Mucosa of descending colon (tissue), 3 donors: ENCODE measurements at regions not wholly inside any gene's neighbourhood (a gene's known extent, or its start where the extent isn't known, plus 50 kb on each side); places are given as distances from the start of the nearest gene placed in this dataset.

Experiments
- ATAC-seq: fragments of 200-7000 bp; cut with Tn5 transposase; one replicate; pipeline ENCODE4 v1.9.1; 2020; ENCODE audit warnings: mild to moderate bottlenecking, moderate library complexity
- DNase-seq, 3 donors: peaks; one replicate each; pipeline ENCODE4 v3.0.0-alpha.2; 2020
- H3K36me3 ChIP-seq: fragments of 200-600 bp; one replicate; pipeline ENCODE4 v1.8.0; 2021; ENCODE audit warnings: low read depth, mild to moderate bottlenecking
- H3K4me1 ChIP-seq: fragments of 200-600 bp; one replicate; pipeline ENCODE4 v1.8.0; 2021; ENCODE audit warnings: low read depth, mild to moderate bottlenecking
- H3K4me3 ChIP-seq: fragments of 200-600 bp; one replicate; pipeline ENCODE4 v1.8.0; 2021; ENCODE audit warnings: mild to moderate bottlenecking
- H3K9me3 ChIP-seq: fragments of 200-600 bp; one replicate; pipeline ENCODE4 v1.8.0; 2021; ENCODE audit warnings: mild to moderate bottlenecking
- intact Hi-C, 2 donors: fragments of 100-400 bp; cut with DNase I in 1 of 2; cut with micrococcal nuclease in 1 of 2; formaldehyde crosslinking; loops; one replicate each; pipeline versions ENCODE4 v1.11.0 to v1.11.1; 2022; cut with DNase I, micrococcal nuclease
- TF ChIP-seq, protein P1 (sequence below): fragments of 200-600 bp; IDR thresholded peaks from one replicate; pipeline ENCODE4 v1.8.0; 2022; ENCODE audit warnings: antibody characterized with exemption, mild to moderate bottlenecking
- donor health status: DM: no; HTN: no; CAD: no; lungs with moderate emphysema.
- donor health status: DM: no; HTN: no; CAD: no.
- donor health status: DM: no; HTN: yes; CAD: no.

DNA sequence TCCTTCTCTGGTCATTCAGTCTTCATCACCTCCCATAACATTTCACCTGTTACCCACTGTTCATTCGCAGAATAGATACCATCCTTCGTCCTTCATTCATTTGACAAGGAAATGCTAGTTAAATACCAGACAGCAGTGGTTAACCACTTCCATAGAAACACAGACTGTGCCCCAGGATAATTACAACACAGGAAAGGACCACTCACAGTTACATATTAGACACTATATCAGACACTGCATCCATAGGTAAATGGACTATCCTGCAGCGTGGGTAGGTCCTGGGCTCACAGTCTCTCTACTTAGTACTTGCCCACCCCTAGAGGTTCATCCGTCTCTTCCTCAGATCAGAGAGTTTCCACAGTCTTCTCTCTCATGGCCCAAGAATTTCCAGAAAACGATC lies 1044.6 kb downstream of the VRK1 start:
- Histone ChIP-seq H3K9me3 (no peaks in the 10 kb centered on the region), H3K4me3 (no peak overlapping the region), H3K4me1 (no peaks in the 10 kb centered on the region), H3K36me3 (no peaks in the 10 kb centered on the region)
- intact Hi-C loops = no loop called here
- DNase-seq (no peak), ATAC-seq (no peak)
- TF ChIP-seq, protein P1, sequence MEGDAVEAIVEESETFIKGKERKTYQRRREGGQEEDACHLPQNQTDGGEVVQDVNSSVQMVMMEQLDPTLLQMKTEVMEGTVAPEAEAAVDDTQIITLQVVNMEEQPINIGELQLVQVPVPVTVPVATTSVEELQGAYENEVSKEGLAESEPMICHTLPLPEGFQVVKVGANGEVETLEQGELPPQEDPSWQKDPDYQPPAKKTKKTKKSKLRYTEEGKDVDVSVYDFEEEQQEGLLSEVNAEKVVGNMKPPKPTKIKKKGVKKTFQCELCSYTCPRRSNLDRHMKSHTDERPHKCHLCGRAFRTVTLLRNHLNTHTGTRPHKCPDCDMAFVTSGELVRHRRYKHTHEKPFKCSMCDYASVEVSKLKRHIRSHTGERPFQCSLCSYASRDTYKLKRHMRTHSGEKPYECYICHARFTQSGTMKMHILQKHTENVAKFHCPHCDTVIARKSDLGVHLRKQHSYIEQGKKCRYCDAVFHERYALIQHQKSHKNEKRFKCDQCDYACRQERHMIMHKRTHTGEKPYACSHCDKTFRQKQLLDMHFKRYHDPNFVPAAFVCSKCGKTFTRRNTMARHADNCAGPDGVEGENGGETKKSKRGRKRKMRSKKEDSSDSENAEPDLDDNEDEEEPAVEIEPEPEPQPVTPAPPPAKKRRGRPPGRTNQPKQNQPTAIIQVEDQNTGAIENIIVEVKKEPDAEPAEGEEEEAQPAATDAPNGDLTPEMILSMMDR = no peak

DNA sequence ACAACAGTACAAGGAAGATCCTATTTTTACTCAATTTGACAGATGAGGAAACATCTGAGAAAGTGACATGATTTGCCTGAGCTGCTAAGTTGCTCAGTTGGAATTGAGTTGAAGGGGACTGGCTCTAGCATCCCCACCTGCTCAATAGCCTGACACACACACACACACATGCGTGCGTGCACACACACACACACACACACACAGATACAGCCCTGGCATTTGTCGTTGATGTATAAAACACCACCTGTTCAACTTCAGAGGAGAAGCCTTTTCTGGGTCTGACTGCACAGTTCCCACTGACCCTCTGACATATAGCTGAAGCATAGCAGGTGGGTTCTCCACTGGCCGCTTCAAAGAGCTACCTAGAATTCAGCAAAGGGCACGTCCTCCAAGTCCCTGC lies 1045.9 kb downstream of the VRK1 start:
- DNase-seq = no peak
- no peaks in the 10 kb centered on the region for H3K4me1 ChIP-seq
- no peak overlapping the region for H3K4me3 ChIP-seq
- no peak for ATAC-seq
- intact Hi-C loops = no loop called here
- H3K9me3 ChIP-seq = no peaks in the 10 kb centered on the region
- TF ChIP-seq, protein P1 = no peak
- H3K36me3 ChIP-seq = no peaks in the 10 kb centered on the region

DNA sequence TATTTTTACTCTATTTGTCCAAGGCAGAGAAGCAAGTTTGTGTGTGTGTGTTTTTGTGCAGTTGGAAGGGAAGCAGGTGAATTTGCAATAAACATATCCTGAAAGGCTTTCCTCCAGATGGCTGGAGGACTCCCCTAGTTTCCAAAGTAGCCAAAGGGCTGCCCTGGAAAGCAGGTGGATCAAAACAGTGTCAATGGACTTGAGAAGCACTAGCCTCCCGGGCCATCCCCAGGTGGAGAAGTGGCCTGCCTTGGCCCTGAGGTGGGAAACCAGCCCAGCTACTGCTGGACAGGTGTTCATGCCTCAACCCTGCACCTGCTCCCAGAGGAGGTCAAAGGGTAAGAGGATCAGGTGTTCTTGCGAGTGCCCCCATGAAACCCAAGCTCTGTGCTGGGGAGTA lies 1046.9 kb downstream of the VRK1 start:
- Histone ChIP-seq H3K36me3 (no peaks in the 10 kb centered on the region), H3K4me1 (no peaks in the 10 kb centered on the region), H3K4me3 (no peak overlapping the region), H3K9me3 (no peaks in the 10 kb centered on the region)
- TF ChIP-seq, protein P1 = no peak
- intact Hi-C loops = no loop called here
- DNase-seq (no peak), ATAC-seq (no peak)

GRCh38 chr14:97846156-97846555 lies 1049.0 kb downstream of the VRK1 start:
- no peak overlapping the region for H3K4me3 ChIP-seq
- no peaks in the 10 kb centered on the region for H3K9me3 ChIP-seq
- no peaks in the 10 kb centered on the region for H3K4me1 ChIP-seq
- intact Hi-C loops = no loop called here
- ATAC-seq (no peak), DNase-seq (no peak)
- TF ChIP-seq, protein P1 = no peak
- no peaks in the 10 kb centered on the region for H3K36me3 ChIP-seq

DNA sequence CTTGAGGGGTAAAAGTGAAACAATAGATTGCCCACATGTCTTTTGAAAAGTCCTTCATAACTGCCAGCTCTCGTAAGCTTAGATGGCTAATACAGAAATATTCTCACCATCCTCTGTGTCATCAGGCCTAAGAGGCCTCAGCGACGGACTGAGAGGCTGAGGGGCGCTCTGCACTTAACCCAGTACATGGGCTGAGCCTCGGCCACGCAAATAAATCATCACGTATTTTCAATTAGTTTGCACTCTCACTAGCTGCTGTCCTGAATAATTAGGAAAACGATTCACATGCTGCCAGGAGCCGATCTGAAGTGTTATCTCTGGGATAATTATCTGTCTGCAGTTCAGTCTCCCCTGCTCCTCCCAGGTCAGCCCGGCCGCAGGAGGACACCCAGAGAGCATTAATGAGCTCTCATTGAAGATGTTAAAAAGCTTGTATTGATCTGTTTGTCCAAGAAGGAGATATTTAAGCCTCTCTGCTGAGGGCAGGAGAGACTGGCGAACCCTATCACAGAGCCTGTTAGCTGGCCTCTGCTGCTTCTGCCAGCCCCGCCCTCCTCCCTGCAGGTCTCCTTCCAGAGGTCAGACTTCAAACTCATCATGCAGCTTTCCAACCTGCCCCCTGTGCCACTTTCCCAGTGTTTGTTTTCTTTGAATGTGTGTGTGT lies 1051.3 kb downstream of the VRK1 start:
- Histone ChIP-seq H3K36me3 (no peaks in the 10 kb centered on the region), H3K4me3 (no peak overlapping the region), H3K4me1 (no peaks in the 10 kb centered on the region), H3K9me3 (no peaks in the 10 kb centered on the region)
- DNase-seq (no peak), ATAC-seq (no peak)
- TF ChIP-seq, protein P1 = no peak
- intact Hi-C loops = no loop called here

- H3K4me1 ChIP-seq = no peaks in the 10 kb centered on the region
- ATAC-seq (no peak), DNase-seq (no peak)
- no peaks in the 10 kb centered on the region for H3K36me3 ChIP-seq
- intact Hi-C loops = no loop called here
- TF ChIP-seq, protein P1 = no peak
- H3K4me3 ChIP-seq = no peak overlapping the region
- no peaks in the 10 kb centered on the region for H3K9me3 ChIP-seq
These were observed 1053.3 kb downstream of the VRK1 start for GRCh38 chr14:97850466-97850865.
